ENCODE measurements at regions not wholly inside any gene's neighbourhood (a gene's known extent, or its start where the extent isn't known, plus 50 kb on each side); places are given as distances from the start of the nearest gene placed in this dataset.
A peak's percentile ranks its signal among the peaks of the same experiment; 100 is the strongest.
"Not testable (repeated sequence)": the region's sequence is repeated elsewhere in the genome, so short reads cannot be mapped to it uniquely, and the experiment has no call there.

DNA sequence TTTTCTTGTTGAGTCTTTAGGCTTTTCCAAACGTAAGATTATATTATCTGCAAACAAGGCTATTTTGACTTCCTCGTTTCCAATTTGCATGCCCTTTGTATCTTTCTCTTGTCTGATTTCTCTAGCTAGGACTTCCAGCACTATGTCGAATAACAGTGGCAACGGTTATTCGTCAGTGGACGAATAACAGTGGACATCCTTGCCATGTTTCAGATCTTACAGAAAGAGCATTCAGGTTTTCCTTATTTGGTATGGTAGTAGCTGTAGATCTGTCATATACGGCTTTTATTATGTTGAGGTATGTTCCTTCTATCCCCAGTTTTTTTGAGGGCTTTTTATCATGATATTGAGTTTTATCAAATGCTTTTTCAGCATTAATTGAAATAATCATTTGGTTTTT, 634.6 kb upstream of the ADGRL3 start:
- no peak for DNase-seq

GRCh38 chr4:60575336-60575735, 624.8 kb upstream of the ADGRL3 start:
- DNase-seq = no peak

DNA sequence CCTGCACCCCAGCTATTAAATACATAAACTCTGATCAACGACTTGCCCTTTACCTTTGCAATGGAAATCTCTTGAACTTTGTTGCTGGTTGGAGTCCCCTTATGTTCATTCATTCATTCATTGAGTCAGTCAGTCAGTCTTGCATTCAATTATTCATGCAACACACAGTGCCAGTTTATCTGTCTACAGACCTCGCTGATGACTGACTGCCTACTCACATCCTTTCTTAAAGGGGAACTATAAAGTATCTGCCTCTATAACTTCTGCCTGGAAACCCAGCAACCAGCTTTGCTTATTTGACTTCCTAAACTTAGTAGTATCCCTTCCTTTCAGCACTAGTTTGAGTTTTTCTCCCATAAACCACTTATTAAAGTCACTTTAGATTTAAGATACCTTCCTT, 620.8 kb upstream of the ADGRL3 start:
- DNase-seq = no peak

- DNase-seq = peak in 1 of 5 experiments; percentile 3
Observed at GRCh38 chr4:60581919-60582536, 618.1 kb upstream of the ADGRL3 start.

GRCh38 chr4:60588556-60588955, 611.6 kb upstream of the ADGRL3 start:
- no peak for DNase-seq

- no peak for DNase-seq
Observed at GRCh38 chr4:60589425-60589824, 610.7 kb upstream of the ADGRL3 start.

DNA sequence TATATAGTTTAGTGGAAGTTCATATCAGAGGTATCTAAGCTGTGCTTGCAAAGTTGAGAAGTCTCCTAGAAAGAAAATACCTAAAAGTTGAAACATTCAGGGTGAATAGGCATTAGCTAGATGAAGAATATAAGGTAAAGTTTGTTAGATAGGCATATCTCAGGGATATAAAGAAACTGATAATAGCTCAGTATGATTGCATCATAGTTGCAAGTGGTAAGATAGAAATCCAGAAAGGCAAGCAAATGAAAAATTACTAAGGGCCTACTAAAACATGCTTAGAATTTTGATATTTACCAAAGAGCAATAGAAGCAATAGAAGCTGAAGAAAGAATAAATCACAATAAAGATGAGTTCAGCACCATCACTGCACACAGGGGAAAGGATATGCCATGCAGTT, 610.0 kb upstream of the ADGRL3 start:
- no peak for DNase-seq

- no peak for DNase-seq
Observed at GRCh38 chr4:60605646-60606354, 594.3 kb upstream of the ADGRL3 start.

GRCh38 chr4:60611762-60612496, 588.2 kb upstream of the ADGRL3 start:
- DNase-seq = no peak

- no peak for DNase-seq
Observed at GRCh38 chr4:60617731-60618130, 582.4 kb upstream of the ADGRL3 start.

DNA sequence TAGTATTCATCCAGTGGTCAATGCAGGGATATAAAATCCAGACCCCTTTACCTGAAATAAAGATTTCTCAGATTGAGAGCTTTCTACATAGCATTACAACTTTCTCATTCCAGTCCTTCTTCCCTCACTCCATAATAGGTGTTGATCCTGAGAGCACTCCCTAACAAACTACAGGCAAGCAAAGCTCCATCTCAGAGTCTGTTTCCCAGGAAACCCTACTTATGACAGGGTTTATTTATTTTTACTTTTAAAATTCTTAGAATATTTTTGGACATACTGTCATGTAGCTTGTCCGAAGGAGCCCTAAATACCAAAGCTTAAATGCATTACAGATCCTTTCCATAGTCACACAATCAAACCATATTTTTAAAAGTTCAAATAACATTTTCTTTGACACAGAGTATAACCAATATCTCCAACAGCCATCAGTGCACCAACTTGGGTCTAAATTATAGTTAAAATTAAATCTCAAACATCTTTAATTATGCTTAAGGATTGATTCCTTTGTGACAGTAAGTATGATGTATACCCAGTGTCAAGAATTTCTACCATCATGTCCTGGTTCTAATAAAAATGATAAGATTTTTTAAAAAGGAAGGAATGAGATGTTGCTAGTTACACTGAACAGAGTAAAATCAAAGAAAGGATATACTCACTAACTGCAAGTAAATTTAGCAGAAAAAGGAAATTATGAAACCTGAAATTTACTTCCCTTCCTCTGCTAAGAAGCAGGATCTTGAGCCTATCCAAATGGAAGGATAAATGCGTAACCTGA, 580.4 kb upstream of the ADGRL3 start:
- DNase-seq = no peak

- no peak for DNase-seq
Observed at GRCh38 chr4:60637976-60638375, 562.1 kb upstream of the ADGRL3 start.

- no peak for DNase-seq
Observed at GRCh38 chr4:60648774-60649173, 551.4 kb upstream of the ADGRL3 start.

- DNase-seq = no peak
Observed at GRCh38 chr4:60652933-60653332, 547.2 kb upstream of the ADGRL3 start.

GRCh38 chr4:60655356-60655755, 544.8 kb upstream of the ADGRL3 start:
- DNase-seq = no peak

- no peak for DNase-seq
Observed at GRCh38 chr4:60656171-60656570, 544.0 kb upstream of the ADGRL3 start.

DNA sequence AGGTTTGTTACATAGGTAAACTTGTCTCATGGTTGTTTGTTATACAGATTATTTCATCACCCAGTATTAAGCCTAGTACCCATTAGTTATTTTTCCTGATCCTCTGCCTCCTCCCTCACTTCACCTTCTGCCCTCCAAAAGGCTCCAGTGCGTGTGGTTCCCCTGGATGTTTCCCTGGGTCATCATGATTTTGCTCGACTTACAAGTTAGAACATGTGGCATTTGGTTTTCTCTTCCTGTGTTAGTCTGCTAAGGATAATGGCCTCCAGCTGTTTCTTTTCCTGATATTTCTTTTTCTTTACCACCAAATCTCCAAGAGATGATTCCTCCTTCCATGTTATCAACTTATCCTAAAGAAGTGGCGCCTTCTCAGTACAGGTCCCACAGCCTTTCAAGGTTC, 543.1 kb upstream of the ADGRL3 start:
- no peak for DNase-seq

GRCh38 chr4:60657807-60658206, 542.3 kb upstream of the ADGRL3 start:
- no peak for DNase-seq

GRCh38 chr4:60663769-60664168, 536.4 kb upstream of the ADGRL3 start:
- DNase-seq = no peak

GRCh38 chr4:60682901-60683300, 517.2 kb upstream of the ADGRL3 start:
- no peak for DNase-seq

DNA sequence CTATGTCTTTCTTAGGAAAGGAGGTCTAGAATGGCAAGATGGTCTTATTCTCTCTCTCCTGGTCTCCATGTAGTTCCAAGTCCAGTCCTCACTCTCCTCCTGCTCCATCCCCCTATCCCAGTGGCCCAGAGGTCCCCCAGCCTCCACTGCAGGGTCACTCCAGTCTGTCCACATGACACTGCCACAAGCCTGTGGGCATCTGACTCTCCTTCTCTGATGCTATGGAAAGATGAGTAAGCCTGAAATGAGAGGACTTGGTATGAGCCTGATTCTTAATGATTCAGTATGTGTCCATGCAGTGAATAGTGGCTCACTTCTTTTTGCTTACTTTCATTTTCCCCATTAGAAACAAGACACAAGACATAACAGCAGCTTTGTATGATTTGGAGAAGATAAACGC, 516.8 kb upstream of the ADGRL3 start:
- DNase-seq = no peak

- DNase-seq = no peak
Observed at GRCh38 chr4:60683973-60684372, 516.2 kb upstream of the ADGRL3 start.

GRCh38 chr4:60696062-60696461, 504.1 kb upstream of the ADGRL3 start:
- not testable (repeated sequence) for DNase-seq
